Esophagus muscularis mucosa (tissue), 3 donors: ENCODE measurements at regions not wholly inside any gene's neighbourhood (a gene's known extent, or its start where the extent isn't known, plus 50 kb on each side); places are given as distances from the start of the nearest gene placed in this dataset.
"Not testable (repeated sequence)": the region's sequence is repeated elsewhere in the genome, so short reads cannot be mapped to it uniquely, and the experiment has no call there.

Experiments used
- CTCF ChIP-seq, 3 experiments: fragments of 200-600 bp in 2 of 3; fragments of 450-650 bp in 1 of 3; sonication (generic) in 2 of 3; IDR thresholded peaks; one replicate each; pipeline ENCODE4 v1.5.1; 2017 to 2019; ENCODE audit warnings: antibody characterized with exemption in 3 of 3, mild to moderate bottlenecking in 2 of 3, moderate library complexity in 1 of 3
- POLR2A ChIP-seq: fragments of 450-650 bp; IDR thresholded peaks from one replicate; pipeline ENCODE4 v1.6.1; 2017; ENCODE audit warnings: antibody characterized with exemption, moderate library complexity, mild to moderate bottlenecking, low read depth
- POLR2AphosphoS5 ChIP-seq, 2 donors: sonication (generic); formaldehyde crosslinking; IDR thresholded peaks; one replicate each; pipeline ENCODE4 v1.6.1; 2017; ENCODE audit warnings: antibody characterized with exemption in 2 of 2

GRCh38 chr4:128620279-128620965 is 189.1 kb upstream of the JADE1 start:
- not testable (repeated sequence) for TF ChIP-seq POLR2AphosphoS5 (IDR thresholded peaks at IDR 0.05); POLR2A; CTCF (IDR thresholded peaks at IDR 0.05)
